ENCODE measurements at regions not wholly inside any gene's neighbourhood (a gene's known extent, or its start where the extent isn't known, plus 50 kb on each side); places are given as distances from the start of the nearest gene placed in this dataset.

GRCh38 chr7:153017223-153017622, 257.7 kb downstream of the ACTR3B start:
- Histone ChIP-seq H3K9me2 (ENCODE audit: insufficient read depth, low read length) (no peaks in the 10 kb centered on the region), H2AFZ (ENCODE audit: low read depth, low read length) (no peak overlapping the region), H3K4me3 (ENCODE audit: low read length) (no peak overlapping the region), H3K9me3 (ENCODE audit: low read length) (no peaks in the 10 kb centered on the region), H3K9ac (ENCODE audit: low read length) (no peak overlapping the region), H4K20me1 (ENCODE audit: insufficient read depth) (no peaks in the 10 kb centered on the region), H3F3A (ENCODE audit: insufficient read depth, low read length, poor library complexity, severe bottlenecking) (no peaks in the 10 kb centered on the region), H3K36me3 (ENCODE audit: insufficient read depth, low read length) (no peaks in the 10 kb centered on the region), H3K27me3 (ENCODE audit: insufficient read depth, low read depth, low read length) (no peaks in the 10 kb centered on the region), H3K27ac (ENCODE audit: low read length) (no peak overlapping the region), H3K4me2 (ENCODE audit: low read length) (no peak overlapping the region), H3K79me2 (replicated peaks; ENCODE audit: insufficient read depth, low read length) (no peaks in the 10 kb centered on the region)
- TF ChIP-seq CTCF (IDR thresholded peaks at IDR 0.05; ENCODE audit: poor library complexity, severe bottlenecking): no peak

- Histone ChIP-seq H3K36me3 (ENCODE audit: insufficient read depth, low read length) (no peaks in the 10 kb centered on the region), H3K9me2 (ENCODE audit: insufficient read depth, low read length) (no peaks in the 10 kb centered on the region), H3F3A (ENCODE audit: insufficient read depth, low read length, poor library complexity, severe bottlenecking) (no peaks in the 10 kb centered on the region), H3K4me2 (ENCODE audit: low read length) (no peak overlapping the region), H3K4me3 (ENCODE audit: low read length) (no peak overlapping the region), H3K79me2 (replicated peaks; ENCODE audit: insufficient read depth, low read length) (no peaks in the 10 kb centered on the region), H3K9me3 (ENCODE audit: low read length) (no peaks in the 10 kb centered on the region), H3K27ac (ENCODE audit: low read length) (no peak overlapping the region), H2AFZ (ENCODE audit: low read depth, low read length) (no peak overlapping the region), H3K27me3 (ENCODE audit: insufficient read depth, low read depth, low read length) (peaks cover 10% of the 10 kb centered on the region), H4K20me1 (ENCODE audit: insufficient read depth) (no peaks in the 10 kb centered on the region), H3K9ac (ENCODE audit: low read length) (no peak overlapping the region)
- TF ChIP-seq POLR2AphosphoS5 (IDR thresholded peaks at IDR 0.05): no peak
- no peak for TF ChIP-seq RAD21 (conservative IDR thresholded peaks at IDR 0.05)
- no peak for TF ChIP-seq EZH2 (IDR thresholded peaks at IDR 0.05; ENCODE audit: borderline replicate concordance, insufficient read depth, low read length, poor library complexity, severe bottlenecking)
Measured at GRCh38 chr7:153021542-153021941, 262.0 kb downstream of the ACTR3B start.

- Histone ChIP-seq H4K20me1 (ENCODE audit: insufficient read depth) (no peaks in the 10 kb centered on the region), H3K9ac (ENCODE audit: low read length) (no peak overlapping the region), H3K9me2 (ENCODE audit: insufficient read depth, low read length) (no peaks in the 10 kb centered on the region), H3K79me2 (replicated peaks; ENCODE audit: insufficient read depth, low read length) (no peaks in the 10 kb centered on the region), H2AFZ (ENCODE audit: low read depth, low read length) (no peak overlapping the region), H3F3A (ENCODE audit: insufficient read depth, low read length, poor library complexity, severe bottlenecking) (no peaks in the 10 kb centered on the region), H3K9me3 (ENCODE audit: low read length) (no peaks in the 10 kb centered on the region), H3K4me3 (ENCODE audit: low read length) (no peak overlapping the region), H3K36me3 (ENCODE audit: insufficient read depth, low read length) (no peaks in the 10 kb centered on the region), H3K27ac (ENCODE audit: low read length) (no peak overlapping the region), H3K27me3 (ENCODE audit: insufficient read depth, low read depth, low read length) (peaks cover 10% of the 10 kb centered on the region), H3K4me2 (ENCODE audit: low read length) (no peak overlapping the region)
- no peak for TF ChIP-seq SMC3 (conservative IDR thresholded peaks at IDR 0.05; ENCODE audit: poor library complexity)
- no peak for TF ChIP-seq POLR2AphosphoS5 (IDR thresholded peaks at IDR 0.05)
- no peak for TF ChIP-seq CTCF (IDR thresholded peaks at IDR 0.05; ENCODE audit: poor library complexity, severe bottlenecking)
- no peak for TF ChIP-seq RAD21 (conservative IDR thresholded peaks at IDR 0.05)
- TF ChIP-seq REST (IDR thresholded peaks at IDR 0.05; ENCODE audit: borderline replicate concordance): no peak
- no peak for TF ChIP-seq TAF1 (IDR thresholded peaks at IDR 0.05; ENCODE audit: low read depth)
- no peak for TF ChIP-seq EP300 (conservative IDR thresholded peaks at IDR 0.05; ENCODE audit: poor library complexity, severe bottlenecking)
- TF ChIP-seq MXI1 (conservative IDR thresholded peaks at IDR 0.05; ENCODE audit: poor library complexity, severe bottlenecking): no peak
- no peak for TF ChIP-seq EZH2 (IDR thresholded peaks at IDR 0.05; ENCODE audit: borderline replicate concordance, insufficient read depth, low read length, poor library complexity, severe bottlenecking)
Measured at GRCh38 chr7:153022475-153023193, 263.1 kb downstream of the ACTR3B start.
